ENCODE measurements at regions not wholly inside any gene's neighbourhood (a gene's known extent, or its start where the extent isn't known, plus 50 kb on each side); places are given as distances from the start of the nearest gene placed in this dataset.

- Histone ChIP-seq H3K27ac (ENCODE audit: control insufficient read depth, insufficient read depth, low read length) (no peak overlapping the region), H3K4me3 (ENCODE audit: control insufficient read depth in 2 of 3, extremely low read depth in 1 of 3, insufficient read depth in 2 of 3, low read depth in 1 of 3, low read length in 3 of 3) (no peak overlapping the region), H3K27me3 (ENCODE audit: control insufficient read depth, extremely low read depth, insufficient read depth, low read length) (no peaks in the 10 kb centered on the region), H2AFZ (ENCODE audit: control insufficient read depth, low read length) (no peak overlapping the region), H3K36me3 (ENCODE audit: control insufficient read depth in 2 of 2, extremely low read depth in 1 of 2, insufficient read depth in 2 of 2, low read length in 2 of 2) (no peaks in the 10 kb centered on the region), H3K4me2 (ENCODE audit: control insufficient read depth, extremely low read depth, insufficient read depth, low read depth, low read length) (no peak overlapping the region), H3K4me1 (ENCODE audit: control insufficient read depth, extremely low read depth, insufficient read depth, low read length) (no peaks in the 10 kb centered on the region), H4K20me1 (ENCODE audit: control insufficient read depth, extremely low read depth, insufficient read depth, low read length) (no peaks in the 10 kb centered on the region), H3K9ac (ENCODE audit: control insufficient read depth, extremely low read depth, insufficient read depth, low read length) (no peak overlapping the region), H3K79me2 (ENCODE audit: control insufficient read depth, insufficient read depth, low read length) (no peaks in the 10 kb centered on the region), H3K9me1 (ENCODE audit: control insufficient read depth, extremely low read depth, insufficient read depth, low read length) (no peaks in the 10 kb centered on the region), H3K9me3 (ENCODE audit: control insufficient read depth, low read depth, low read length) (no peaks in the 10 kb centered on the region)
- DNase-seq (ENCODE audit: low read depth, low spot score) (no peak), FAIRE-seq (no peak)
- TF ChIP-seq CTCF (optimal IDR thresholded peaks at IDR 0.05 in 1 of 3, IDR thresholded peaks at IDR 0.05 in 1 of 3, conservative IDR thresholded peaks at IDR 0.05 in 1 of 3; ENCODE audit: extremely low read depth in 1 of 3, insufficient read depth in 2 of 3, low read length in 3 of 3) (no peak), EZH2 (IDR thresholded peaks at IDR 0.05; ENCODE audit: low read length) (no peak)
- dilution Hi-C loops (cut with MboI; ENCODE audit: extremely low pct_ligation_motif_present, low sequenced_read_pairs): no loop called here
These were observed 689.6 kb downstream of the MECOM start for GRCh38 chr3:168973897-168974296.

- Histone ChIP-seq H3K9me1 (ENCODE audit: control insufficient read depth, extremely low read depth, insufficient read depth, low read length) (no peaks in the 10 kb centered on the region), H3K9me3 (ENCODE audit: control insufficient read depth, low read depth, low read length) (no peaks in the 10 kb centered on the region), H3K79me2 (ENCODE audit: control insufficient read depth, insufficient read depth, low read length) (no peaks in the 10 kb centered on the region), H3K9ac (ENCODE audit: control insufficient read depth, extremely low read depth, insufficient read depth, low read length) (no peak overlapping the region), H2AFZ (ENCODE audit: control insufficient read depth, low read length) (no peak overlapping the region), H4K20me1 (ENCODE audit: control insufficient read depth, extremely low read depth, insufficient read depth, low read length) (no peaks in the 10 kb centered on the region), H3K4me2 (ENCODE audit: control insufficient read depth, extremely low read depth, insufficient read depth, low read depth, low read length) (no peak overlapping the region), H3K4me3 (ENCODE audit: control insufficient read depth in 2 of 3, extremely low read depth in 1 of 3, insufficient read depth in 2 of 3, low read depth in 1 of 3, low read length in 3 of 3) (no peak overlapping the region), H3K27me3 (ENCODE audit: control insufficient read depth, extremely low read depth, insufficient read depth, low read length) (no peaks in the 10 kb centered on the region), H3K4me1 (ENCODE audit: control insufficient read depth, extremely low read depth, insufficient read depth, low read length) (no peaks in the 10 kb centered on the region), H3K36me3 (ENCODE audit: control insufficient read depth in 2 of 2, extremely low read depth in 1 of 2, insufficient read depth in 2 of 2, low read length in 2 of 2) (no peaks in the 10 kb centered on the region), H3K27ac (ENCODE audit: control insufficient read depth, insufficient read depth, low read length) (no peak overlapping the region)
- TF ChIP-seq CTCF (optimal IDR thresholded peaks at IDR 0.05 in 1 of 3, IDR thresholded peaks at IDR 0.05 in 1 of 3, conservative IDR thresholded peaks at IDR 0.05 in 1 of 3; ENCODE audit: extremely low read depth in 1 of 3, insufficient read depth in 2 of 3, low read length in 3 of 3) (no peak), EZH2 (IDR thresholded peaks at IDR 0.05; ENCODE audit: low read length) (no peak)
- dilution Hi-C loops (cut with MboI; ENCODE audit: extremely low pct_ligation_motif_present, low sequenced_read_pairs): no loop called here
- FAIRE-seq (no peak), DNase-seq (ENCODE audit: low read depth, low spot score) (no peak)
These were observed 690.3 kb downstream of the MECOM start for GRCh38 chr3:168973206-168973605.

Measured in keratinocyte (primary cell).